AG20443 (cell line): ENCODE measurements at regions not wholly inside any gene's neighbourhood (a gene's known extent, or its start where the extent isn't known, plus 50 kb on each side); places are given as distances from the start of the nearest gene placed in this dataset.
A peak's percentile ranks its signal among the peaks of the same experiment; 100 is the strongest.

ENCODE experiments used
- DNase-seq: peaks from one replicate; pipeline ENCODE4 v3.0.0; 2012; ENCODE audit warnings: low spot score, mixed read lengths

GRCh38 chr9:78792745-78793144 is 495.8 kb downstream of the PSAT1 start:
- no peak for DNase-seq

- DNase-seq: no peak
Measured at GRCh38 chr9:78805771-78806170, 508.8 kb downstream of the PSAT1 start.

GRCh38 chr9:78806492-78807160 is 509.7 kb downstream of the PSAT1 start:
- DNase-seq: no peak

- DNase-seq: no peak
Measured at GRCh38 chr9:78807286-78807685, 510.4 kb downstream of the PSAT1 start.

- no peak for DNase-seq
Measured at GRCh38 chr9:78808048-78808447, 511.1 kb downstream of the PSAT1 start.

GRCh38 chr9:78811622-78812276 is 514.8 kb downstream of the PSAT1 start:
- DNase-seq: peak; percentile 74

- DNase-seq: no peak
Measured at GRCh38 chr9:78812665-78813064, 515.7 kb downstream of the PSAT1 start.

- no peak for DNase-seq
Measured at GRCh38 chr9:78813602-78814180, 516.8 kb downstream of the PSAT1 start.

- peak; percentile 40 for DNase-seq
Measured at GRCh38 chr9:78821126-78821822, 524.3 kb downstream of the PSAT1 start.

- no peak for DNase-seq
Measured at GRCh38 chr9:78826527-78826926, 529.6 kb downstream of the PSAT1 start.

- DNase-seq: no peak
Measured at GRCh38 chr9:78828521-78828920, 531.6 kb downstream of the PSAT1 start.

- no peak for DNase-seq
Measured at GRCh38 chr9:78830301-78830700, 533.4 kb downstream of the PSAT1 start.

GRCh38 chr9:78831726-78832125 is 534.8 kb downstream of the PSAT1 start:
- DNase-seq: no peak

GRCh38 chr9:78835928-78836450 is 539.1 kb downstream of the PSAT1 start:
- DNase-seq: no peak

- no peak for DNase-seq
Measured at GRCh38 chr9:78839252-78839651, 542.3 kb downstream of the PSAT1 start.

- DNase-seq: no peak
Measured at GRCh38 chr9:78848061-78848460, 551.1 kb downstream of the PSAT1 start.

GRCh38 chr9:78856144-78856543 is 559.2 kb downstream of the PSAT1 start:
- peak; percentile 39 for DNase-seq

- DNase-seq: no peak
Measured at GRCh38 chr9:78856781-78857180, 559.9 kb downstream of the PSAT1 start.

- DNase-seq: no peak
Measured at GRCh38 chr9:78857373-78858225, 560.7 kb downstream of the PSAT1 start.

- DNase-seq: no peak
Measured at GRCh38 chr9:78858266-78858665, 561.3 kb downstream of the PSAT1 start.

GRCh38 chr9:78860801-78861475 is 564.0 kb downstream of the PSAT1 start:
- peak; percentile 46 for DNase-seq
